Epithelial cell of prostate (primary cell): ENCODE measurements at regions not wholly inside any gene's neighbourhood (a gene's known extent, or its start where the extent isn't known, plus 50 kb on each side); places are given as distances from the start of the nearest gene placed in this dataset.
"Not testable (repeated sequence)": the region's sequence is repeated elsewhere in the genome, so short reads cannot be mapped to it uniquely, and the experiment has no call there.

Experiments
- DNase-seq: peaks from one replicate; pipeline ENCODE4 v3.0.0-alpha.2; 2011; ENCODE audit warnings: low read depth, low spot score
- H3K27ac ChIP-seq: fragments of 450-650 bp; 2 replicates; pipeline ENCODE4 v1.5.1; 2017; ENCODE audit warnings: mild to moderate bottlenecking

DNA sequence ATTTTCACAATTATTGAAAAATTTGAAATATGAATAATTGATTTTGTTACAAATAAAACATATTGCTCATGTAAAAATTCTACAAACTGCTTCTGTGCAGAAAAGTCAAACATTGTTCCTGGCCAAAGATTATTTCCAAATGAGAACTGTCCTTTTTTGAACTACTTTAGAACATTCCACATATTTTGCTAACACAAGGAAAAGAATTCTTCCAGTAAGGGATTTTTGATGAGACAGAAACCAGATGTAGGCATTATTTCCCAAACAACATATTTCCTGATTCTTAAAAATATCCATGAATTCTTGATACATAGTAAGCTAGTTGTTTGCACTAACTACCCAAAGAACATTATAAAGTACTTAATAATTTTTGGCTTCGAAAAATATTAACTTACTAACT is 715.2 kb downstream of the CCDC85A start:
- no peak for DNase-seq

DNA sequence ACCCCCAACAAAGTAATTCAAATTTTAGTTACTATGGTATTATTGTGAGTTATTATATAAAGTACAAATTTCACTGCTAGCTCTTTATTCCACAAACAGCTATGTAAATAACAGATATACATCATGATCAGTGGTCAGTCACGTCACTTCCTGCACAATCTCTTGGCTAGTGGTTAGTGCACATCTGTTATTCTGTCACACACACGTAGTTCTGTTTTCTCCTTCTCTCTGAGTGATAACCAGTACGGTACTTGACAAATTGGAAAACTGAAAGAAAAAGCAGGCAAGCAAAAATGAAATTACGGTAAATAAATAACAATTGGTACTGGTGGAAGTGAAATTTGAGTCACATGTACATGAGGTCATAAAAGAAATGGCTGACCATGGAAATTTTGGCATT is 728.7 kb downstream of the CCDC85A start:
- H3K27ac ChIP-seq: no peak overlapping the region
- DNase-seq: no peak

More for the DNA sequence above, 715.2 kb downstream of the CCDC85A start:
- no peak overlapping the region for H3K27ac ChIP-seq

DNA sequence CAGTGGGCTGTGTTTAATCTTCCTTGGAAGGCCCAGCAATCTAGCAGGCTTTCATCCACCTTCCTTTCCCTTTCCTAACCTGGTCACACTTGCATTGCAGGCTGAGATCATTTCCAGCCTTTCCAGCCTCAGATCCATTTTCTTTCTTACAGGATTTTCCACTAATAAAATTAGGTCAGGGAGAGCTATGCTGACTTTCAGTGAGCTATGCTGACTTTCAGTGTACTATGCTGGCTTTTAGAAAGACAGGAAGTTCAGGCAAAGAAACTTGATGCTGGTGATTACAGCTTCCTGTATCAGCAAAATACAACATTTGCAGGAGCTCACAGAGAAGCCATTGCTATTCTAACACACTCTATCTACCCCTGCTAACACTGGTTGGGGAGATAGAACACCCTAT is 735.0 kb downstream of the CCDC85A start:
- no peak for DNase-seq
- H3K27ac ChIP-seq: no peak overlapping the region

DNA sequence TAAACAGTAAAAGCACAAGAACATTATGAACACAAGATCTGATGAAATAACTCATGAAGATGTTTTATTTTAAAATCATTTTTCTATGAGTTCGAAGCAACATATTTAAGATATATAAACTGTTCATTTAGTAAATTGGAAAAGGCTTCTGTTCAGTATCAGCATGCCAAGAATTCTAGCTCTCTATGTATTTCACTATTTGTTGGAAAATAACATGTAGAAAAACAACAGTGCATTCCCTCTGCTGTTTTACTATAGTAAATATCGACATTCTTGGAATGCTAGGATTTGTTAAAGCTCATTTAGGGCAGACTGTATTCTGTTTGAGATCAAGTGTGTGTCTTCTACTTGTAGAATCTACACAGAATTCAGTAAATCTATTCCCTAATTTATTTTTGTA is 750.2 kb downstream of the CCDC85A start:
- DNase-seq: no peak
- H3K27ac ChIP-seq: no peak overlapping the region

DNA sequence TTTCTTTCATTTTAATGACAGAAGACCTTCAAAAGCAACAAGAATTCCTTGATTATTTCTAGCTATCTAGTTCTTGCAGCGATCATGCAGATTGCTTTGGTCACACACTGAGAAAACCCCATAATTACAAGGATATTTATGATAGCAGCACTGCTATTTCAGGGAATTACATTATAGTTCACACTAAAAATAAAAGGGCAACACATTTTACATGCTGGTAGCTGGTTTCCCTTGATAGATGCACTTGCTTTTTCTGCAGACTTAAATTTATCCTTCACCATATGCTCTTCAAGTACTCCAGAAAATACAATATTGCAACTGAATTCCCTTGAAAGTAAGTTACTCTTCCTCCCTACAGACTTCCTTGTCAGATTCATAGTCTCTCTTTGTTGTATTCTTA is 751.1 kb downstream of the CCDC85A start:
- no peak for DNase-seq
- H3K27ac ChIP-seq: no peak overlapping the region

DNA sequence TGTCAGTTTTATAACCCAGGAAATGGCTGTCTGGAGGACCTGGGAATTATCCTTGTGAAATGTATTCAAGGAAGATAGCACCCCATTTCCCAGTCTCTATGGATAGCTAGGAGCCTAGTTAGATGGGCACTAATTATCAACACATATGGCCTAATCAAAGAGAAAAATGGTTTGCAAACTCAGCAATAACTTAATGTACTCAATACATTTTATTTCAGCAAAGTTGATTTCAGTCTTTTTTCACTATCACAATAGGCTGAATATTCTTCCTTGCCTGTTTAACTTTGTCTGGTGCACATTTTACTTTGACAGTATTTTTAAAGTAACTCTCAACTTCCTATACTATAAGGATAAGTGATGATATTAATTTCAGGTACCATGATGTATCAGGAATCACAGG is 756.3 kb downstream of the CCDC85A start:
- H3K27ac ChIP-seq: no peak overlapping the region

DNA sequence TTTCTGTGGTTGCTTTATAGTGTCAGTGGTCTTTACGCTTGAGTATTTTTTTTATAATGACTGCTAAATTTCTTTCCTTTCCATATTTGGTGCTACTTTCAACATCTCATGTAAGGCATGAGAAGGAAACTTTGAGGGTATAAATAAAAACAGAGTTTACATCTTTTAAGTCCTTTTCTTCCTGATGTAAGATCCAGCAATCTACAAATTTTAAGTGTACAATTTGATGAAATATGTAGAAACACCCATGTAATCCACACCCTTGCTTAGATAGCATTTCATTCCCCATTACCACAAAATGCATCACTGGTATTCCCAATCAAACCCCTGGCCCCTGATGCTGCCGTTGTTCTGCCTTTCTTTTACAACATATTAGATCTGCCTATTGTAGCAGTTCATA is 769.1 kb downstream of the CCDC85A start:
- DNase-seq: no peak
- no peak overlapping the region for H3K27ac ChIP-seq

More for the DNA sequence above, 756.3 kb downstream of the CCDC85A start:
- no peak for DNase-seq

DNA sequence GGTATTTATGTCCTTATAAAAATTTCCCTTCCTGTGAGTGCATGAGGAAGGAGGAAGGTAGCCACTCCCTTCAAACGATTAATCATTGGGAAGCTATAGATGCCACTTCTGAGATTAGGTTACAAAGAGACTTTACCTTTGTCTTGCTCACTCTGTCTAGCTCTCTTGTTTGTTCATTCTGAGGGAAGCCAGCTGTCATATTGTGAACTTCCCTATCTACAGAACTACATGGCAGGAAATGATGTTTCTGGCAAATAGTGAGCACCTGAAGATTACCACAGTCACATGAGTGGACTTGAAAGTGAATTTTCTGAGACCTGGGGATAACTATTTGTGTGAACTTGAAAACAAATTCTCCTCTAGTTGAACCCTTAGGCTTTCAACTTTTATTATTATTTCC is 776.8 kb downstream of the CCDC85A start:
- no peak overlapping the region for H3K27ac ChIP-seq
- DNase-seq: no peak

DNA sequence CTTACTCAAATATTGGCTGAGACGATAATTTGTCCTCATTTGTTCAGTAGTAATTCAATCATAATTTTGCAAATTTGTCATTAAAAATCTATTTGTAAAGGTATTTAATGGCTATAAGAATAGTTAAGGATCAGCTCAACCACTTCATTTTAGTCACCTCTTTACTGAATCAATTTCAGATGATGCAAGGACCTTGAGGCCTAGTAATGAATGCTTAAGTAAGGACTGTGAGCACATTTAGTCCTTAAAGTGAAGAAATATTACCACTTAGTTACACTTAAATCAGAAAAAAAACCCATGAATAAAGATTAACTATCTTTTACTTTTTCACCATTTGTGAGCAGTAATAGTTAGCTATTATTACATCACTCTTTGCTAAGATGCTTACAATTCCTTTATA is 778.9 kb downstream of the CCDC85A start:
- H3K27ac ChIP-seq: no peak overlapping the region
- no peak for DNase-seq

DNA sequence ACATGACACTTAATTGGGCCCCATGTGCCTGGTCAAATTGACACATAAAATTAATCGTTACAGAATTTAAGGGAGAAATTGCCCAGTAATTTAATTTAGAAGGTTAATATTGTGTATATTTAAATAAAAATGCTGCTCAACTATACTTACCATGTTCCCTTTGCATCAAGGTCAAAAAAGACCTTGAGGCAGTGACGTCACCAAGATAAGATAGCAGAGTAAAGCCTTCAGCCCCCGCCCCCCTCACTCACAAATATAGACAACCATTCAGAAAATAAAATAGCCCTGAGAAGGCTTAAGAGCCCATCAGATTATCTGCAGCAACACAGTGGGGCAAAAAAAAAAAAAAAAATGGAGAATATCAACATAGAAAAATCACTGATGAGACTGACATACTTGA is 785.7 kb downstream of the CCDC85A start:
- no peak for DNase-seq
- no peak overlapping the region for H3K27ac ChIP-seq

DNA sequence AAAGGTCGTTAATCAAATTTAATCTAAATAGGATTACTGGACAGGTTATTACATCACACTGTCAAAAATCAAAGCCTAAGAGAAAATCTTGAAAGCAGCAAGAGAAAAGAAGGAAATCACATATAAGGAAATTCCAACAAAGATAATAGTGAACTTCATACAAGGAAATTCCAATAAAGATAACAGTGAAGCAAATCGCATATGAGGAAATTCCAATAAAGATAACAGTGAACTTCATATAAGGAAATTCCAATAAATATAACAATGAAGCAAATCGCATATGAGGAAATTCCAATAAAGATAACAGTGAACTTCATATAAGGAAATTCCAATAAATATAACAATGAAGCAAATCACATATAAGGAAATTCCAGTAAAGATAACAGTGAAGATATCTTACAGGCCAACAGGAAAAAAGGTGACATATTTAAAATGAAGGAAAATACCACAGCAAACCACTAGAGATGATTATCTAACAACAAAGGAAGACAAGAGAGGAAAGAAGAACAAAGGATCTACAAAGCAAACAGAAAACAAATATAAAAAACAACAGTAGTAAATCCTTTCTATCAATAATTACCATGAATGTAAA is 787.7 kb downstream of the CCDC85A start:
- H3K27ac ChIP-seq: no peak overlapping the region
- DNase-seq: no peak

DNA sequence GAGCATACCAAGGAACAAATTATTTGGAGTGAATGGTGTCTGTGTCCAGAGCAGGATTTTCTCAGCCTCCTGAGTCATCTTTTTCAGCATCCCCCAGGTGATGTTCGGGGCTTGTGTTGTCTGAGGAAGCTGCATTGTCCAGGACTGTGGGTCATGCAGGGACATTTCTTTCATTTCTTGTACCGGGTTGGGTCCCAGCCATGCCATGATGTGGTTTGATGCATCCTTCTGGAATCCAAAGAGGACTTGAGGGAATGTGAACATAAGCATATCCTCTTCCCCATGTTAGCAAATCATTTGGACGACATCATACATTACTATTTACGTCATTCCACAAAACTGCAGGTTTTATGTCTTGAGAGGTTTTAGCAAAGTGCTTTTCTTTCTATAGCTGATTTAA is 797.8 kb downstream of the CCDC85A start:
- no peak for DNase-seq
- no peak overlapping the region for H3K27ac ChIP-seq

DNA sequence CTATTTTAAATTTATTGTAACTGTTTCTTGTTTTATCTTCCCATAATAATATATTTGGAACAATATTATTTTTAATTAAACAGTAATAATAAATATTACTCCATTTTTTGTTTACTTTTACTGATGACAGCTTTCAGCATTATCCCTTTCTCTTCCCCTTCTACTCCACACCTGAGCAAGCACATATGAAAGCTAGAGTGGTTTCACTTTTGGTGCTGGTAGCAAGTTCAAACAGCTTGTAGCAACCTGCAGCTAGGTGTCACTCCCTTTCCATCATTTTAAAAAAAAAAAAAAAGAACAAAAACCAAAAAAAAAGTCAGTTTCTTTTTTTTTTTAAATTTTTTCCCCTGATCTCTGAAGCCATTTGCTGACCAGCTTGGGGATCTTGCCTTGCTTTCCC is 801.8 kb downstream of the CCDC85A start:
- no peak overlapping the region for H3K27ac ChIP-seq
- no peak for DNase-seq

DNA sequence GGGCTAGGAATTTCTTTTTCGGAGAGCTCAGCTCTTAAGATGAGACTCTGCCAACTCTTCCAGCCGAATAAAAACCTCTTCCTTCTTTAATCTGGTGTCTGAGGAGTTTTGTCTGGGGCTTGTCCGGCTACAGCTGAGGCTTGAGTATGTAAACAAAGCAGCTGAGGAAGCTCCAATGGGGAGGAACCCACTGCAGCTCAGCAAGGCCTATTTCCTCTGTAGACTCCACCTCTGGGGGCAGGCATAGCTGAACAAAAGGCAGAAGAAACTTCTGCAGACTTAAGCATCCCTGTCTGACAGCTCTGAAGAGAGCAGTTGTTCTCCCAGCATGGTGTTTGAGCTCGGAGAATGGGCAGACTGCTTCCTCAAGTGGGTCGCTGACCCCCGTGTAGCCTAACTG is 838.7 kb downstream of the CCDC85A start:
- no peak overlapping the region for H3K27ac ChIP-seq
- DNase-seq: no peak

DNA sequence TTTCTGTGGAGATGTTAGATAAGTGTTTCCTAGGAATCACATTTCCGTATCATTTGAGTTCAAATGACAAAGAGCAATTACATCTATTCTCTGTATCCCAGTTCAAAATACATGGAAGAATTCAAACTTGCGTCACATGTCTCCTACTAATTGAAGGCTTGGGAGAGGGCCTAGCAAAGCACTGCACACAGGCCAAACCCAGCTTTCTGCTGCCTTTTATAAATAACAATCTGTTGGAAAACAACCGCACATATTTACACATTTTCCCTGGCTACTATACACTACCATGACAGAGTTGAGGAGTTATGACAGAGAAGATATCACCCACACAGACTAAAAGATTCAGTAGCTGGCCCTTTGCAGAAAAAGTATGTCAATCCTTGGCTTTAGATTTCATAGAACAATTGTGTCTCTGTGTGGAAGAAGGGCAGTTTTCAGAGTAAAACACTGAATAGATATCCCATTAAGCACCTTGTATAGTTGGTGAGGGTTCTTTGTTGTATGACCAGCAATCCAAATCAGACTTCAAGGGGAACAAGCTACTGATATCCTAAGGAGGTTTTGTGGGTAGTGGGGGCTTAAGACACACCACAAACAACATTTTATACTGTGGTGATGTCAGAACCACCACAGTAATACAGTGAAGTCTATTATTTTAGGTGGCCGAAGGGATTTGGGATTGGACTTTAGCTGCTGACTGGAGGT is 861.3 kb downstream of the CCDC85A start:
- no peak overlapping the region for H3K27ac ChIP-seq
- no peak for DNase-seq

DNA sequence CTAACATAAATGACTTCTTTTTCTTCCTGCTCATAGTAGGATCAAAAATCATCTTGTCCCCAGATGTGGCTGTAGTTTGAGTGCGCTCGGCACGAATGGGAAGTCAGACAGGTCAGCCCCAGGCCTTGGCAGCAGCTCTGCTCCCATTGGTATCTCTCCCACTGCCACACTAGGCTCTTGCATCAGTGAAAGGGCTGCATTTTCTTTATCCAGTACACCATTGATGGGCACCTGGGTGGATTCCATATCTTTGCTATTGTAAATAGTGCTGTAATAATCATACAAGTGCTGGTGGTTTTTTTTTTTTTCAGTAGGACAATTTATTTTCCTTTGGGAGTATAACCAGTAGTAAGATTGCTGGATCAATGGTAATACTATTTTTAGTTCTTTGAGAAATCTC is 865.5 kb downstream of the CCDC85A start:
- H3K27ac ChIP-seq: no peak overlapping the region
- DNase-seq: no peak

DNA sequence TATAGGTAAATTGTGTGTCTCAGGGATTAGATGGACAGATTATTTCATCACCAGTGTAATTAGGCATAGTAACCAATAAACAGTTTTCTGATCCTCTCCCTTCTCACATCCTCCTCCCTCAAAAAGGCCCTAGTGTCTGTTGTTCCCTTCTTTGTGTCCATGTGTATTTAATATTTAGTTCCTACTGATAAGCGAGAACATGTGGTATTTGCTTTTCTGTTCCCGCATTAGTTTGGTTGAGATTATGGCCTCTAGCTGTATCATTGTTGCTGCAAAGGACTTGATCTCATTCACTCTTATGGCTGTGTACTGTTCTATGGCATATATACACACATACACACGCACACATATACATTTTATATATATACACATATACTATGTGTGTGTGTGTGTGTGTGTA is 866.2 kb downstream of the CCDC85A start:
- DNase-seq: no peak
- no peak overlapping the region for H3K27ac ChIP-seq

DNA sequence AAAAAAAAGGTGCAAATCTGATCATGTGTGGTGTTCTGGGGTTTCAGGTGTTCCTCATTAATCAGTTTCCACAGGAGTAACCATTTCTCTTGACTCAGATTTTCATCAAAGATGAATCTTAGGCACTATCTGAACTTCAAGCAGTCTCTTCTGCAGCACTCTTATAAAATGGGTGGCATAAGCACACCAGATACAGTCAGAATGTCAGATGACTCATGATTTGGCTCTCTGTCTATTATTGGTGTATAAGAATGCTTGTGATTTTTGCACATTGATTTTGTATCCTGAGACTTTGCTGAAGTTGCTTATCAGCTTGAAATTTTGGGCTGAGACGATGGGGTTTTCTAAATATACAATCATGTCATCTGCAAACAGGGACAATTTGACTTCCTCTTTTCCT is 882.5 kb downstream of the CCDC85A start:
- not testable (repeated sequence) for H3K27ac ChIP-seq, DNase-seq

DNA sequence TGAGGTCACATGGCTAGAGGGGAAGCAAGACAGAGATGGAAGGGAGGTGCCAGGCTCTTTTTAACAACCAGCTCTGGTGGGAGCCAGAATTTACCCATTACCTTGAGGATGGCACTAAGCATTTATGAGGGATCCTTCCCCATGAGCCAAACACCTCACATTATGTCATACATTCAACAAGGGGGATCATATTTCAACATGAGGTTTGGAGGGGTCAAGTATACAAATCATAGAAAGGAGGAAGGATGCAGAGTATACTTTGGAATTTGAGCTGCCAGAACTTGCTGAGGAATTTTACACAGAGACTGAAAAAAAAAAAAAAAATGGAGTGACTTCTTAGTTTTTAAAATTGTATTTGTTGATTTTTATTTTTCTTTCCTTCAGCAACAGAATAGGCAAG is 891.4 kb downstream of the CCDC85A start:
- peak; percentile 29 for DNase-seq
- H3K27ac ChIP-seq: no peak overlapping the region

DNA sequence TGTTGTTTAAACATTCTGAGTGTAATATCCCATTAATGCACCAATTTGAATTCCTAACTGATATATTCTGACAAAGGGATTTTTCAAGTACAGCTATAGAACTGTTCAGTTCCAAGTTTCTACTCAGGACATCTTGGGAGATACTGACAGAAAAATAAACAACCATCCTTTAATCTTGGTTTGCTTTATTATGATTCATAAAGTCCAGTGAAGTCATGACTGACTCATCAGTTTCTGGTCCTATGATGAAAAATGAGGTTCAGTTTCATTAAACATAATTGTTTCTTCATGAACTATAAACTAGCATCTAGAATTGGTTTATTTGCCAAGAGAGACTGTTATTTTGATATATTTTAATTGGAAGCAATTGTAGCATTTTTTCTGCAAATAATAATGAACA is 896.2 kb downstream of the CCDC85A start:
- H3K27ac ChIP-seq: peak overlapping the region; percentile 30
- DNase-seq: peak; percentile 37

DNA sequence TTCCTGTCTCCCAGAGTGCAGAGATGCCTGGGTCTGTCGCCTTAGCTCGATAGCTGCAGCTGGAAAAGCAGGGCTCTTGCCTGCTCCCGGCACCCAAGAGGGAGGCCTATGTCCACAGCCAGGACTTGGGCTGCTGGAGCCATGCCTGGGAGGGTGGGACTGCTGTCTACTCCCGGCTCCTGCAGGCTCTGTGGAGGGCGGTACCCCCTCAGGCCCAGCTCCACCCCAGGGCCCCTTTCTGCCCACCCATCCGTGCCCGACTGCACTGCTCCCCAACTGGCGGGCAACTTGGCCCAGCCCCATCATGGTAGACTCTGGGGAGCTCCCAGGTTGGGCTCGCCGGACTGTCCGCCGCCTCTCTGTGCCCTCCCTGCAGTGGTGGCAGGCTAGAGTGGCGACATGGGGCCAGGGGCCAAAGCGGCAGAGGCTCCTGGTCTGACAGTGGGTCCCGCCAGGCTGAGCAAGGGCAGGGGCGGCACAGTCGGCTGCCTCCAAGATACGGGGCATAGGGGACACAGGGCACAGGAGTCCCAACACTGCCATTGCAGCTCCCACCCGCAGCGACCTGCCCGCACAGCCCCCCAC is 901.0 kb downstream of the CCDC85A start:
- DNase-seq: no peak

DNA sequence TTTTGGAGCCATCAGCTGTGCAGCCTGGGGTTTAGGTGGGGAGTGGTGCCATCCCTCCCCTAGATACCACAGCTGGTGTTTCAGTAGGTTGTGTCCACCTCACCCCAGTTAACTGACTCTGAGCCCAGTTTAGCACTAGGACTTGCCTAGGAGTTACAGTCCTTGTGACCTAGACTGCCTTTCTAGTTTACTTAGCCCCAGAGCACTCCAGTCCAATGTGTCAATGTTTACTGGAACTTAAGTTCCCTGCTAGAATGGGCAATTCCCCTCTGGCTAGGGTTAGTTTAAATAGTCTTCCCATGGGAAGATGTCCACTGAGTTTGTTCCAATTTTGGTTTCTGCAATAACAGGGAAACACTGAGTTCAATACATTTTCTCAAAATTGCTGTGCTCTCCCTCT is 909.2 kb downstream of the CCDC85A start:
- DNase-seq: no peak
- H3K27ac ChIP-seq: no peak overlapping the region

More for the DNA sequence above, 901.0 kb downstream of the CCDC85A start:
- no peak overlapping the region for H3K27ac ChIP-seq
